H1 (cell line): ENCODE measurements at regions not wholly inside any gene's neighbourhood (a gene's known extent, or its start where the extent isn't known, plus 50 kb on each side); places are given as distances from the start of the nearest gene placed in this dataset.

Experiments
- CBX8 ChIP-seq: fragments of 300-800, 300-1000 bp; sonication (generic); IDR thresholded peaks from 2 replicates; pipeline ENCODE4 v1.7.1; 2016; ENCODE audit warnings: low read depth, low read length, borderline replicate concordance
- CHD7 ChIP-seq: fragments of 300-600 bp; sonication (generic); IDR thresholded peaks from 2 replicates; pipeline ENCODE4 v1.7.1; 2012; ENCODE audit warnings: low read length, moderate library complexity, mild to moderate bottlenecking, inconsistent platforms; ENCODE audit not compliant: insufficient replicate concordance
- GTF2F1 ChIP-seq: IDR thresholded peaks from 2 replicates; pipeline ENCODE4 v1.6.1; 2012; ENCODE audit warnings: low read depth, low read length, improper control_type of control experiment, borderline replicate concordance
- TAF7 ChIP-seq: optimal IDR thresholded peaks from 2 replicates; pipeline ENCODE3; 2011; ENCODE audit warnings: low read depth, mild to moderate bottlenecking, inconsistent platforms, low read length, moderate library complexity, borderline replicate concordance
- TF ChIP-seq, protein P1 (sequence below): IDR thresholded peaks from 2 replicates; pipeline ENCODE4 v1.6.1; 2012; ENCODE audit warnings: low read length, inconsistent platforms

GRCh38 chr20:2236256-2236655 lies 59.5 kb upstream of the TGM3 start (continued):
- TF ChIP-seq CHD7 (no peak), CBX8 (no peak), TAF7 (no peak), GTF2F1 (no peak)
- TF ChIP-seq, protein P1, sequence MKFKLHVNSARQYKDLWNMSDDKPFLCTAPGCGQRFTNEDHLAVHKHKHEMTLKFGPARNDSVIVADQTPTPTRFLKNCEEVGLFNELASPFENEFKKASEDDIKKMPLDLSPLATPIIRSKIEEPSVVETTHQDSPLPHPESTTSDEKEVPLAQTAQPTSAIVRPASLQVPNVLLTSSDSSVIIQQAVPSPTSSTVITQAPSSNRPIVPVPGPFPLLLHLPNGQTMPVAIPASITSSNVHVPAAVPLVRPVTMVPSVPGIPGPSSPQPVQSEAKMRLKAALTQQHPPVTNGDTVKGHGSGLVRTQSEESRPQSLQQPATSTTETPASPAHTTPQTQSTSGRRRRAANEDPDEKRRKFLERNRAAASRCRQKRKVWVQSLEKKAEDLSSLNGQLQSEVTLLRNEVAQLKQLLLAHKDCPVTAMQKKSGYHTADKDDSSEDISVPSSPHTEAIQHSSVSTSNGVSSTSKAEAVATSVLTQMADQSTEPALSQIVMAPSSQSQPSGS = no peak
